ENCODE measurements at regions not wholly inside any gene's neighbourhood (a gene's known extent, or its start where the extent isn't known, plus 50 kb on each side); places are given as distances from the start of the nearest gene placed in this dataset. TPM values are rescaled to one million over a fixed set of nuclear protein-coding genes. Genes with fewer than 3 reads are reported as not detected.
A peak's percentile ranks its signal among the peaks of the same experiment; 100 is the strongest.

DNA sequence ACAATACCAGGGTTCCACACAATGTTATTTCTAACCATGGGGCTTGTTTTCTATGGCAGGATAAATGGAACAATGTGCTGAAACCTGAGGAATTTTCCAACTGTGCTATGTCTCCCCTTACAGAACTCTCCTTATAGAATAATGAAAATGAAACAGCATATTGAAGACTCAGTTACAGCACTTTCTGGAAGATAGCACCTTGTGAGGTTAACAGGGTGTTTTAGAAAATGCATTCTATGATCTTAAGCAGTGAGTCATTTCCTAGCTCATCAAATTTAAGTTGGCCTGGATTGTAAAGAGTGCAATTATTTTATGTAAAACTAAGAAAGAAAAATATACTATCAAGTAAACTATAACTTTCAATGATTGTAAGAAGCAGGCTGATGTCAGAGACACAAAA is 60.1 kb upstream of the CNTN1 start:
- TF ChIP-seq EP300 (IDR thresholded peaks at IDR 0.05) (no peak), POLR2A (IDR thresholded peaks at IDR 0.05) (no peak)
- TF ChIP-seq, protein P1, sequence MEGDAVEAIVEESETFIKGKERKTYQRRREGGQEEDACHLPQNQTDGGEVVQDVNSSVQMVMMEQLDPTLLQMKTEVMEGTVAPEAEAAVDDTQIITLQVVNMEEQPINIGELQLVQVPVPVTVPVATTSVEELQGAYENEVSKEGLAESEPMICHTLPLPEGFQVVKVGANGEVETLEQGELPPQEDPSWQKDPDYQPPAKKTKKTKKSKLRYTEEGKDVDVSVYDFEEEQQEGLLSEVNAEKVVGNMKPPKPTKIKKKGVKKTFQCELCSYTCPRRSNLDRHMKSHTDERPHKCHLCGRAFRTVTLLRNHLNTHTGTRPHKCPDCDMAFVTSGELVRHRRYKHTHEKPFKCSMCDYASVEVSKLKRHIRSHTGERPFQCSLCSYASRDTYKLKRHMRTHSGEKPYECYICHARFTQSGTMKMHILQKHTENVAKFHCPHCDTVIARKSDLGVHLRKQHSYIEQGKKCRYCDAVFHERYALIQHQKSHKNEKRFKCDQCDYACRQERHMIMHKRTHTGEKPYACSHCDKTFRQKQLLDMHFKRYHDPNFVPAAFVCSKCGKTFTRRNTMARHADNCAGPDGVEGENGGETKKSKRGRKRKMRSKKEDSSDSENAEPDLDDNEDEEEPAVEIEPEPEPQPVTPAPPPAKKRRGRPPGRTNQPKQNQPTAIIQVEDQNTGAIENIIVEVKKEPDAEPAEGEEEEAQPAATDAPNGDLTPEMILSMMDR (IDR thresholded peaks at IDR 0.05): no peak
- H3K4me3 ChIP-seq: no peak overlapping the region
- no peak for DNase-seq (ENCODE audit: low spot score in 2 of 2)

DNA sequence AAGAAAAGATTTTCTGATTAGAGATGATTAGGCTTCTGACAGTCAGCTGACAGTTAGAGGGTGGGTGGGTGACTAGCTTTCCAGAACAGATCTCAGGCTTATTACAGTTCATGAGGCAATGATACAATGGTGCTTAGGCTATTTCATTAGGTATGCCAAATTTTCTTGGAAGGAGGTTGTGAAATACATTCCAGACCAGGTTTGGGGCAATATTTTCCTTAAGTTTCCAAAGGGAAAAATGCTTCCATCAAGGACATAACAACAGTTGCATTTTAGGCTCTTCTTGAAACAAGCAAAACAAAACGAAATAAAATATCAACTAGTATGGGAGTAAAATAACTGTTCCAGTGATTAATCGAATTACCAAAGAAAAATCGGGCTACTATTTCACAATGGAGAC is 59.3 kb upstream of the CNTN1 start:
- DNase-seq (ENCODE audit: low spot score in 2 of 2): no peak
- WGBS, 2 donors: 46 to 58% methylated on average over 3 of the region's 3 CpGs
- no peak overlapping the region for H3K4me3 ChIP-seq
- TF ChIP-seq EP300 (IDR thresholded peaks at IDR 0.05): peak in 1 of 2 donors; percentile 58
- TF ChIP-seq, protein P1 (IDR thresholded peaks at IDR 0.05): no peak
- H3K27me3 ChIP-seq: no peaks in the 10 kb centered on the region
- H3K27ac ChIP-seq: no peak overlapping the region
- no peaks in the 10 kb centered on the region for H3K9me3 ChIP-seq
- no peaks in the 10 kb centered on the region for H3K36me3 ChIP-seq
- H3K4me1 ChIP-seq: peaks cover 0 to 16% (median 0%) of the 10 kb centered on the region in 4 donors

More for the DNA sequence above, 60.1 kb upstream of the CNTN1 start:
- Histone ChIP-seq H3K4me1 (peaks cover 0 to 16% (median 0%) of the 10 kb centered on the region in 4 donors), H3K9me3 (no peaks in the 10 kb centered on the region), H3K36me3 (no peaks in the 10 kb centered on the region), H3K27ac (no peak overlapping the region), H3K27me3 (no peaks in the 10 kb centered on the region)

DNA sequence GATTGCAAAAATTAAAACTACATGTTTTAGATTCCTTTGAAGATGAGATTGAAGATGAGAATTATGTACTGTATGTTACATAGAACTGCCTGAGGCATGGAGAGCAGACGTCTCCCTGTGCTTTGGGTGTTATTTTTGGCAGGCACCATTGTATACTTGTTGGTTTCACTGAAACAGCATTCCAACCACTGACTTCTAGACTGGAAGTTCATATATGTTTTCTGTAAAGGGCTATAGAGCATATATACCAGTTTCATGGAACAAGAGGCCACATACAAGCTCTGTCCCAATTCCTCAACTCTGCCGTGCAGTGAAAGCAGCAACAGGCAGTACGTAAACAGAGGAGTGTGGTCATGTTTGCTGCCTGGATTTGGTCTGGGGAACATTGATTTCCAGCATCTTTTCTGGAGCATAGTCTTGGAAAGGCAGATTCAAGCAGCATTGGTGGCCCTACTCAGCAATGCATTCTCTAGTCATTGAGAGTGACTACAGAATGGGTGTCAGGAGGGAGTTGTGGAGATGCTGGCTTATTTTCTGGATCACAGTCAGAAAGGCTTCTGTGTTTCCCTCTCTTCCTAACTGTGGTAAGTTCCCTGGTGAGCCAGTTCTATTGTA is 57.6 kb upstream of the CNTN1 start:
- H3K9me3 ChIP-seq: no peaks in the 10 kb centered on the region
- peaks cover 0 to 16% (median 0%) of the 10 kb centered on the region in 4 donors for H3K4me1 ChIP-seq
- H3K27ac ChIP-seq: no peak overlapping the region
- H3K4me3 ChIP-seq: no peak overlapping the region
- H3K27me3 ChIP-seq: no peaks in the 10 kb centered on the region
- WGBS, 2 donors: 26 to 31% methylated on average over 3 of the region's 3 CpGs
- DNase-seq (ENCODE audit: low spot score in 2 of 2): no peak
- TF ChIP-seq EP300 (IDR thresholded peaks at IDR 0.05) (no peak), POLR2A (IDR thresholded peaks at IDR 0.05) (no peak)
- TF ChIP-seq, protein P1 (IDR thresholded peaks at IDR 0.05): no peak
- no peaks in the 10 kb centered on the region for H3K36me3 ChIP-seq

DNA sequence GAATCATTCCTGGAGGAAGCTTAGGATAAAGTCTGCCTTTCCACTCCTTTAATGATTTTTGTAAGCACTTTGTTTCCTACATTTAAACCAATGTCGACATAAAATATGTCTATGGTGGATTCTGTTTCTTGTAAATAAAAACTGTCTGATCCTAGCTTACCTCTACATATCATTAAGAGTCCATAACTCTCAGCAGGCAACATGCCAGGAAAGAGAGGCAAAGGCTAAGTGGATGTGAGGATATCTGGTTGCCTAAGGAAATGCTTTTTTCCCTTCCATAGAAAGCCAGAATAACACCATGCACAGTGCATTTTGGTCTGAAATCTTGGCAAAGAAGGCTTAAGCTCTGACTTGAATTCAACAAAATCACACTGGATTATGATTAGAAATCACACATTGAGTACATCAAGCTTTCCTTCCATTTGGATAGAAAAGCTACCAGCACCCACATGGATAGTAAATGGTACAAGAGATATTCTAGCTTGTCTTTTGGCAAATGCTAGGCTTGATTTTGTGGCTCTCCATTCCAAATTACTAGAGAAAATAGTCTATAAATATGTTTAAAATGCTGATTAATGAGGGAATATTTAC is 57.0 kb upstream of the CNTN1 start:
- no peaks in the 10 kb centered on the region for H3K9me3 ChIP-seq
- no peak overlapping the region for H3K27ac ChIP-seq
- no peaks in the 10 kb centered on the region for H3K27me3 ChIP-seq
- H3K4me1 ChIP-seq: peaks cover 0 to 16% (median 0%) of the 10 kb centered on the region in 4 donors
- no peaks in the 10 kb centered on the region for H3K36me3 ChIP-seq
- DNase-seq (ENCODE audit: low spot score in 2 of 2): no peak
- H3K4me3 ChIP-seq: no peak overlapping the region
- 50 to 71% methylated on average over 1 of the region's 1 CpG for WGBS, 2 donors
- TF ChIP-seq, protein P1 (IDR thresholded peaks at IDR 0.05): no peak
- TF ChIP-seq EP300 (IDR thresholded peaks at IDR 0.05): no peak
- TF ChIP-seq POLR2A (IDR thresholded peaks at IDR 0.05): no peak

Small RNA genes in the stretch of these regions (small RNA-seq; reads per million reads assigned to genes)
- not detected for gene RNU6-713P
